MCF 10A (cell line): ENCODE measurements at regions not wholly inside any gene's neighbourhood (a gene's known extent, or its start where the extent isn't known, plus 50 kb on each side); places are given as distances from the start of the nearest gene placed in this dataset.

Experiments used
- BruUV-seq: library from RNA; stranded (reverse); fragments of 400-500 nt; replicated peaks from 2 replicates; lab custom pipeline; 2021; lab: Mats Ljungman, UMichigan
- CTCF ChIA-PET: fragments of 300-600 bp; sonication (Branson Sonifier 250); formaldehyde crosslinking; extraction: SDS; loops from one replicate; lab custom pipeline; 2021; ENCODE audit warnings: antibody characterized with exemption, inconsistent platforms; lab: Yijun Ruan, JAX
- POLR2A ChIA-PET: fragments of 300-600, 350-650 bp; sonication (Branson Sonifier 250); formaldehyde crosslinking; extraction: SDS; loops from one replicate; lab custom pipeline; 2020; ENCODE audit warnings: antibody characterized with exemption, inconsistent platforms; lab: Yijun Ruan, JAX
- DNase-seq: peaks from one replicate; pipeline ENCODE4 v3.0.0-alpha.2; 2018; ENCODE audit not compliant: unreplicated experiment
- H3K27ac Mint-ChIP-seq: one replicate; pipeline ENCODE4 v1.8.0; 2022; ENCODE audit warnings: mild to moderate bottlenecking, low read depth, mixed read lengths; ENCODE audit not compliant: unreplicated experiment
- H3K27me3 Mint-ChIP-seq: one replicate; pipeline ENCODE4 v1.8.0; 2022; ENCODE audit warnings: mixed read lengths; ENCODE audit not compliant: insufficient read depth, unreplicated experiment
- H3K36me3 Mint-ChIP-seq: one replicate; pipeline ENCODE4 v1.8.0; 2022; ENCODE audit warnings: mild to moderate bottlenecking, moderate library complexity, mixed read lengths; ENCODE audit not compliant: insufficient read depth, unreplicated experiment
- H3K4me1 Mint-ChIP-seq: one replicate; pipeline ENCODE4 v1.8.0; 2022; ENCODE audit warnings: mixed read lengths; ENCODE audit not compliant: insufficient read depth, unreplicated experiment
- H3K4me3 Mint-ChIP-seq: one replicate; pipeline ENCODE4 v1.8.0; 2022; ENCODE audit warnings: mild to moderate bottlenecking, moderate library complexity, mixed read lengths; ENCODE audit not compliant: unreplicated experiment
- H3K9me3 Mint-ChIP-seq: one replicate; pipeline ENCODE4 v1.8.0; 2022; ENCODE audit warnings: mixed read lengths; ENCODE audit not compliant: unreplicated experiment
- intact Hi-C: fragments of 100-400 bp; cut with micrococcal nuclease; formaldehyde crosslinking; loops from 2 replicates; pipeline ENCODE4 v1.14.1; 2022
- TF ChIP-seq, protein P1 (sequence below): fragments of 200-600 bp; IDR thresholded peaks from one replicate; pipeline ENCODE4 v1.8.0; 2022; ENCODE audit warnings: antibody characterized with exemption, mild to moderate bottlenecking; ENCODE audit not compliant: unreplicated experiment

DNA sequence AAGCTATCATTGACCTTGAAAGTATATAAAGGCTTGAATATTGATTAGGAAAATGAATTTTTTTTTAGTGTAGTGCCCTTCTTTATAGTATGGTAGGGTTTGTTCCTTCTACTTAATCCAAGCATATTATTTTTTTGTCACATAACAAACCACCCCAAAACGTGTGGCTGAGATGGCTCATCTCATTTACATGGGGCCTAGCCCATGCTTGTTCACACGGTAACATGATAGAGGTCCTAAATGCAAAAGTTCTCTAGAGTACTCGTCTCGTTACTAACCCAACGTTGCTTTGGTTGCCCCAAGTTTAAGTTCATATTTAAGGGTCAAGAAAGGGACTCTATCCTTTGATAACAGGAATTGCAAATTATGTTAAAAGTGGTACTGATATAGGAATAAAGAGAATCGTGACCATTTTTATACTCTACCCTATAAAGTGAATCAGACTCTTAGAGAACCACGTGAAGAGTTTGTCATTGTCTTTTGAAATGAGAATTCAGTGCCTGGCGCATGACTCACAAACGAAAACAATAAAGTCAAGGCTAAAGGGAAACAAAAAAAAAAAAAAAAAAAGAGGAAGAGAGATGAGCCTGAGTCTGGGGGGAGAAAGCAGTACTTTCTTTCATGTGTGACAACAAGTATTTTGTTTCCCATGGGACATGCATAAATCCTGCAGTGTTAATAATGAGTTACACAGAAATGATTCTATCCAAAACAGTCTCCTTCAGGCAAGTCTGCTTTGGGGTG, 402.8 kb upstream of the NWD2 start:
- no peaks in the 10 kb centered on the region for H3K36me3 Mint-ChIP-seq
- no TSS peak for BruUV-seq
- peaks cover 6% of the 10 kb centered on the region for H3K4me1 Mint-ChIP-seq
- POLR2A ChIA-PET = no interaction called here
- H3K9me3 Mint-ChIP-seq = no peaks in the 10 kb centered on the region
- H3K27me3 Mint-ChIP-seq = no peaks in the 10 kb centered on the region
- peak overlapping the region; percentile 24 for H3K27ac Mint-ChIP-seq
- no peak overlapping the region for H3K4me3 Mint-ChIP-seq
- peak; percentile 73 for DNase-seq
- intact Hi-C loops = no loop called here
- CTCF ChIA-PET = no interaction called here
- TF ChIP-seq, protein P1, sequence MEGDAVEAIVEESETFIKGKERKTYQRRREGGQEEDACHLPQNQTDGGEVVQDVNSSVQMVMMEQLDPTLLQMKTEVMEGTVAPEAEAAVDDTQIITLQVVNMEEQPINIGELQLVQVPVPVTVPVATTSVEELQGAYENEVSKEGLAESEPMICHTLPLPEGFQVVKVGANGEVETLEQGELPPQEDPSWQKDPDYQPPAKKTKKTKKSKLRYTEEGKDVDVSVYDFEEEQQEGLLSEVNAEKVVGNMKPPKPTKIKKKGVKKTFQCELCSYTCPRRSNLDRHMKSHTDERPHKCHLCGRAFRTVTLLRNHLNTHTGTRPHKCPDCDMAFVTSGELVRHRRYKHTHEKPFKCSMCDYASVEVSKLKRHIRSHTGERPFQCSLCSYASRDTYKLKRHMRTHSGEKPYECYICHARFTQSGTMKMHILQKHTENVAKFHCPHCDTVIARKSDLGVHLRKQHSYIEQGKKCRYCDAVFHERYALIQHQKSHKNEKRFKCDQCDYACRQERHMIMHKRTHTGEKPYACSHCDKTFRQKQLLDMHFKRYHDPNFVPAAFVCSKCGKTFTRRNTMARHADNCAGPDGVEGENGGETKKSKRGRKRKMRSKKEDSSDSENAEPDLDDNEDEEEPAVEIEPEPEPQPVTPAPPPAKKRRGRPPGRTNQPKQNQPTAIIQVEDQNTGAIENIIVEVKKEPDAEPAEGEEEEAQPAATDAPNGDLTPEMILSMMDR = no peak

DNA sequence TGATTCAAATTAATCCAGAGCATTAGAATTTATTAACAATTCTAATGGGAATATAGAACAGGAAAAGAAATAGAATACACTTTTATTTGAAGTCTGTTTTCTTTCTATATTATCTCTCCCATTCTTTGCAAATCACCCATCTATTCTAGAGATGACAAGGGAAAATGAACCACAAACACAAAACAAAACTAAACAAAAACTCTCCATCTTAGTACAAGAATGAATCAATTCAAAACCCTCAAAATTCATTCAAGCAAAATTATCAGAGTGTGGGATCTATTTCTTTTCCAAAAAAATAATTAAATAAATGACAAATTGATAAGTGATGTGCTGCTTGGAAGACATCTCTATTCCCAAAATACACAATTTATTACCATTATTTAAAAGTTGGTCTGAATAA, 400.1 kb upstream of the NWD2 start:
- TF ChIP-seq, protein P1 = no peak
- intact Hi-C loops = no loop called here
- no TSS peak for BruUV-seq
- Mint-ChIP-seq H3K27me3 (no peaks in the 10 kb centered on the region), H3K27ac (no peak overlapping the region), H3K9me3 (no peaks in the 10 kb centered on the region), H3K4me3 (no peak overlapping the region), H3K36me3 (no peaks in the 10 kb centered on the region), H3K4me1 (peaks cover 6% of the 10 kb centered on the region)
- POLR2A ChIA-PET = no interaction called here
- CTCF ChIA-PET = no interaction called here
- DNase-seq = no peak

DNA sequence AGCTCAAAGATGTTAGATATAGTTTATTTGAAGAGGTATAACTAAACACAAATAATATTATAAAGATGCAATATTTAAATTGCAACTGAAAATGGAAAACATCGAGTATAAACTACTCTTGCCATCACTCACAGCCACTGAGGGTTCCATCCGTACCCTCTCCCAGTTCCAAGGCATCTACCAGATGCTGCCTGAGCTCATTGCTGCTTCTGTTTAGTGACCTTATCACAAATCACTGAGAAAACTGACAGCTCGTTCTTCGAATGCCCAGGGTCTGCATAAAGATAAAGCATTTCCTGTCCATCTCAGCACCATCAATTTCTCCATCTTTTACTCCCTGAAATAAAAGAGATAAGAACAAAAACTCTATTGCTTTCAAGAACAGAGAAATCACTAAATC, 391.7 kb upstream of the NWD2 start:
- no TSS peak for BruUV-seq
- no peaks in the 10 kb centered on the region for H3K36me3 Mint-ChIP-seq
- TF ChIP-seq, protein P1 = no peak
- intact Hi-C loops = no loop called here
- H3K4me3 Mint-ChIP-seq = no peak overlapping the region
- H3K27me3 Mint-ChIP-seq = no peaks in the 10 kb centered on the region
- no peaks in the 10 kb centered on the region for H3K9me3 Mint-ChIP-seq
- POLR2A ChIA-PET = no interaction called here
- no peaks in the 10 kb centered on the region for H3K4me1 Mint-ChIP-seq
- CTCF ChIA-PET = interaction anchor here (0.6 kb wide), 1 partner anchor 121 kb away, joined by 3 read pairs; no protein-coding TSS in a partner anchor
- H3K27ac Mint-ChIP-seq = no peak overlapping the region
- no peak for DNase-seq

DNA sequence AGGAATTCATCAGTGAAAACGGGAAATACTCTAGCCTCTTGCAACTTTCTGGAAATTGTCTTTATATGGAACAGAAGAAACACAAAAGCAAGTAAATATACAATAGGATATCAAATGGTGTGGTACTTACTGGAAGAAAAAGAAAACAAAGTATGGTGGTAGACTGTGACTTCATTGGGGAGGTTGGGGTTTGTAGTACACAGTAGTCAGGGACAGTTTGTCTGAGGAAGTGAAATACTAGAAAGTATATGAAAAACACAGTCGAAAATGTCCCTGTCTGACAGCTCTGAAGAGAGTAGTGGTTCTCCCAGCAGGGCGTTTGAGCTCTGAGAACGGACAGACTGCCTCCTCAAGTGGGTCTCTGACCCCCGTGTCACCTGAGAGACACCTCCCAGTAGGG, 390.0 kb upstream of the NWD2 start:
- Mint-ChIP-seq H3K36me3 (no peaks in the 10 kb centered on the region), H3K27me3 (no peaks in the 10 kb centered on the region), H3K4me1 (no peaks in the 10 kb centered on the region), H3K9me3 (no peaks in the 10 kb centered on the region), H3K4me3 (no peak overlapping the region), H3K27ac (no peak overlapping the region)
- no peak for DNase-seq
- intact Hi-C loops = no loop called here
- TF ChIP-seq, protein P1 = no peak
- BruUV-seq = no TSS peak
- POLR2A ChIA-PET = no interaction called here
- CTCF ChIA-PET = no interaction called here
